Loucy (cell line): ENCODE measurements at regions not wholly inside any gene's neighbourhood (a gene's known extent, or its start where the extent isn't known, plus 50 kb on each side); places are given as distances from the start of the nearest gene placed in this dataset.

Source experiments
- H2AFZ ChIP-seq: fragments of 200-600 bp; sonication (generic); 2 replicates; pipeline ENCODE4 v1.6.0; 2016; ENCODE audit warnings: antibody characterized with exemption, mild to moderate bottlenecking, low read length, moderate library complexity
- H3F3A ChIP-seq: fragments of 200-600 bp; 2 replicates; pipeline ENCODE4 v1.6.0; 2016; ENCODE audit warnings: antibody characterized with exemption, low read depth, mild to moderate bottlenecking
- H3K27me3 ChIP-seq: fragments of 200-600 bp; sonication (generic); 2 replicates; pipeline ENCODE4 v1.6.1; 2014; ENCODE audit warnings: low read length, mild to moderate bottlenecking; ENCODE audit not compliant: insufficient read depth, poor library complexity, severe bottlenecking
- H3K36me3 ChIP-seq: fragments of 200-600 bp; sonication (generic); 2 replicates; pipeline ENCODE4 v1.6.1; 2016; ENCODE audit warnings: low read length; ENCODE audit not compliant: insufficient read depth
- H3K4me1 ChIP-seq: fragments of 200-600 bp; sonication (generic); 2 replicates; pipeline ENCODE4 v1.5.1; 2014; ENCODE audit warnings: low read length, mild to moderate bottlenecking; ENCODE audit not compliant: insufficient read depth, poor library complexity, severe bottlenecking
- H3K4me2 ChIP-seq: fragments of 200-600 bp; sonication (generic); 2 replicates; pipeline ENCODE4 v1.6.0; 2014; ENCODE audit warnings: antibody characterized with exemption, low read length, low read depth, mild to moderate bottlenecking; ENCODE audit not compliant: poor library complexity, severe bottlenecking
- H3K4me3 ChIP-seq: fragments of 200-600 bp; sonication (generic); 2 replicates; pipeline ENCODE4 v1.5.1; 2014; ENCODE audit warnings: low read length, mild to moderate bottlenecking, mixed read lengths; ENCODE audit not compliant: poor library complexity, severe bottlenecking
- H3K79me2 ChIP-seq: fragments of 200-600 bp; sonication (generic); 2 replicates; pipeline ENCODE4 v1.6.1; 2014; ENCODE audit warnings: low read length; ENCODE audit not compliant: insufficient read depth
- H3K9ac ChIP-seq: fragments of 200-600 bp; sonication (generic); 2 replicates; pipeline ENCODE4 v1.6.0; 2014; ENCODE audit warnings: mild to moderate bottlenecking, low read depth, low read length, moderate library complexity; ENCODE audit not compliant: poor library complexity, severe bottlenecking
- H3K9me2 ChIP-seq: fragments of 200-600 bp; sonication (generic); replicated peaks from 2 replicates; pipeline ENCODE4 v1.6.1; 2016; ENCODE audit warnings: low read depth, low read length, mixed read lengths
- H3K9me3 ChIP-seq: fragments of 200-600 bp; sonication (generic); 2 replicates; pipeline ENCODE4 v1.6.1; 2014; ENCODE audit warnings: mild to moderate bottlenecking, antibody characterized with exemption, low read length, low read depth; ENCODE audit not compliant: insufficient read depth
- H4K20me1 ChIP-seq: fragments of 200-600 bp; sonication (generic); 2 replicates; pipeline ENCODE4 v1.6.0; 2014; ENCODE audit warnings: antibody characterized with exemption, low read length, mild to moderate bottlenecking; ENCODE audit not compliant: insufficient read depth, poor library complexity, severe bottlenecking
- CTCF ChIP-seq: fragments of 200-600 bp; sonication (generic); conservative IDR thresholded peaks from 2 replicates; pipeline ENCODE4 v1.5.1; 2014; ENCODE audit warnings: mild to moderate bottlenecking, antibody characterized with exemption, low read length
- EZH2phosphoT487 ChIP-seq: fragments of 200-600 bp; IDR thresholded peaks from 2 replicates; pipeline ENCODE4 v1.6.1; 2018; ENCODE audit warnings: antibody characterized with exemption, mild to moderate bottlenecking, moderate library complexity, borderline replicate concordance

GRCh38 chr10:131706952-131707351 is 193.9 kb upstream of the PPP2R2D start:
- H3K4me1 ChIP-seq = peaks cover 7% of the 10 kb centered on the region
- no peak overlapping the region for H3K4me3 ChIP-seq
- no peak overlapping the region for H2AFZ ChIP-seq
- H3K9me2 ChIP-seq = no peaks in the 10 kb centered on the region
- TF ChIP-seq CTCF (no peak), EZH2phosphoT487 (no peak)
- no peaks in the 10 kb centered on the region for H3K79me2 ChIP-seq
- H3K27me3 ChIP-seq = no peaks in the 10 kb centered on the region
- no peaks in the 10 kb centered on the region for H4K20me1 ChIP-seq
- peaks cover 3% of the 10 kb centered on the region; the same call in 1 of the 2 replicates for H3K9me3 ChIP-seq
- H3F3A ChIP-seq = no peaks in the 10 kb centered on the region
- H3K9ac ChIP-seq = no peak overlapping the region
- H3K36me3 ChIP-seq = no peaks in the 10 kb centered on the region
- H3K4me2 ChIP-seq = no peak overlapping the region

DNA sequence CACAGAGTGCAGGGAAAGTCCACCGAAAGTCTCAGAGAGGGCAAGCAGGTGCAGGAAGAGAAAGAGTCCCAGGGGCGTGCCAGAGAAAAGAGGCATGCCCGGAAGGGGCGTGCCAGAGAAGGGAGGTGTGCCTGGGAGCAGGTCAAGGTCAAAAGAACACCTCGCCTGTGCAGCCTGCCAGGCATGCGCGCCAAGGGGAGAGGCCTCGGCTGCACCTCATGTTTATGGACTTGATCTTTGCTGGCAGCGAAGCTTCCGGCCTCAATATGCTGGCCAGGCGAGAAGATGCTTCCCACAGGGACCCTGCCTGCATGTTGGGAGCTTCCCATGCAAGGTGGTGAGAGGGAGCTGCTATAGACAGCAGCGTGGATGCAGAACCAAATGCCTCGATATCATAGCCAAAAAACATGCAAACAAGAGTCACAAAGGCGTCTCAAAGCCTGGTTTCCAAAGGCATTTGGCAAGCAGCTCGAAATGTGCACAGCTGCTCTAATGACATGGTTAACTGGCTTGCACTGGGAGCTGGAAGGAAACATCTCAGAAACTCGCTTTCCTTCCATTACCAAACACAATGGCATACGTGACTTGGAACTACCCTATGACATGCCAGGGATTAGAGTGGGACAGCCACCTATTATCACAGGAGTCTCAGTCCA is 192.5 kb upstream of the PPP2R2D start:
- Histone ChIP-seq H3K9me2 (no peaks in the 10 kb centered on the region), H2AFZ (no peak overlapping the region), H3K27me3 (no peaks in the 10 kb centered on the region), H3K4me3 (no peak overlapping the region), H3K4me2 (no peak overlapping the region), H3K36me3 (no peaks in the 10 kb centered on the region), H3K9me3 (no peaks in the 10 kb centered on the region; the same call in 1 of the 2 replicates), H3K79me2 (no peaks in the 10 kb centered on the region), H4K20me1 (no peaks in the 10 kb centered on the region), H3F3A (no peaks in the 10 kb centered on the region), H3K4me1 (no peaks in the 10 kb centered on the region), H3K9ac (no peak overlapping the region)
- TF ChIP-seq CTCF = no peak
- TF ChIP-seq EZH2phosphoT487 = no peak

- Histone ChIP-seq H3K27me3 (no peaks in the 10 kb centered on the region), H2AFZ (no peak overlapping the region), H3K4me2 (no peak overlapping the region), H3K9me3 (no peaks in the 10 kb centered on the region; the same call in 1 of the 2 replicates), H3K36me3 (no peaks in the 10 kb centered on the region), H3K9me2 (no peaks in the 10 kb centered on the region), H4K20me1 (no peaks in the 10 kb centered on the region), H3K4me1 (no peaks in the 10 kb centered on the region), H3K9ac (no peak overlapping the region), H3K4me3 (no peak overlapping the region), H3K79me2 (no peaks in the 10 kb centered on the region), H3F3A (no peaks in the 10 kb centered on the region)
- no peak for TF ChIP-seq EZH2phosphoT487
- TF ChIP-seq CTCF = no peak
These were observed 190.5 kb upstream of the PPP2R2D start for GRCh38 chr10:131710142-131710861.
